Stomach (tissue), 8 donors: ENCODE measurements at regions not wholly inside any gene's neighbourhood (a gene's known extent, or its start where the extent isn't known, plus 50 kb on each side); places are given as distances from the start of the nearest gene placed in this dataset.

Source experiments
- DNase-seq, 2 donors: peaks; one replicate each; pipeline versions ENCODE4 v3.0.0 to v3.0.0-alpha.2; 2013 to 2019
- H3K27ac ChIP-seq, 5 donors: fragments of 200-600 bp in 4 of 5; sonication (generic) in 4 of 5; one replicate each; pipeline ENCODE4 v1.5.1; 2013 to 2019; ENCODE audit warnings: mild to moderate bottlenecking in 1 of 5, moderate library complexity in 1 of 5
- H3K27me3 ChIP-seq, 3 donors: fragments of 200-600 bp; sonication (generic); one replicate each; pipeline ENCODE4 v1.5.1; 2017 to 2019; ENCODE audit warnings: mixed run types in 1 of 3
- H3K36me3 ChIP-seq, 4 donors: fragments of 200-600 bp; sonication (generic); 1 replicate in 3 of 4; 2 replicates in 1 of 4; pipeline ENCODE4 v1.5.1; 2016 to 2019
- H3K4me1 ChIP-seq, 4 donors: fragments of 200-600 bp; sonication (generic); one replicate each; pipeline ENCODE4 v1.5.1; 2016 to 2019
- H3K4me3 ChIP-seq, 4 donors: fragments of 200-600 bp; sonication (generic) in 3 of 4; one replicate each; pipeline ENCODE4 v1.5.1; 2016 to 2019; ENCODE audit warnings: mild to moderate bottlenecking in 1 of 4
- H3K9me3 ChIP-seq, 4 donors: fragments of 200-600 bp; sonication (generic); one replicate each; pipeline ENCODE4 v1.5.1; 2016 to 2019
- EP300 ChIP-seq: sonication (generic); formaldehyde crosslinking; IDR thresholded peaks from one replicate; pipeline ENCODE4 v1.6.1; 2017; ENCODE audit warnings: antibody characterized with exemption
- POLR2A ChIP-seq, 4 donors: fragments of 450-650 bp; IDR thresholded peaks; one replicate each; pipeline ENCODE4 v1.6.1; 2016; ENCODE audit warnings: antibody characterized with exemption in 4 of 4, control low read depth in 2 of 4, mild to moderate bottlenecking in 1 of 4, moderate library complexity in 1 of 4
- POLR2AphosphoS5 ChIP-seq, 3 donors: sonication (generic); formaldehyde crosslinking; IDR thresholded peaks; one replicate each; pipeline ENCODE4 v1.6.1; 2016; ENCODE audit warnings: antibody characterized with exemption in 3 of 3
- WGBS, 5 donors: extraction: QIAGEN DNeasy Blood & Tissue Kit in 3 of 5; methylation state at CpG; one replicate each; pipeline versions ENCODE4 v1.1.5 to v1.1.7; 2013 to 2018; 5-methylcytosine and 5-hydroxymethylcytosine counted together
- intact Hi-C: fragments of 100-400 bp; cut with DNase I; formaldehyde crosslinking; loops from one replicate; pipeline ENCODE4 v1.15.1; 2023; ENCODE audit warnings: low total_unique reads
- TF ChIP-seq, protein P1 (sequence below), 7 experiments: fragments of 450-650 bp in 4 of 7; fragments of 200-600 bp in 3 of 7; sonication (generic) in 3 of 7; IDR thresholded peaks; one replicate each; pipeline ENCODE4 v1.5.1; 2016 to 2019; ENCODE audit warnings: antibody characterized with exemption in 7 of 7, control low read depth in 2 of 7, mild to moderate bottlenecking in 1 of 7
- donor health status: healthy with polysubstance abuse.
- donor health status: Bipolar disorder and iron deficiency.
- donor health status: healthy.

DNA sequence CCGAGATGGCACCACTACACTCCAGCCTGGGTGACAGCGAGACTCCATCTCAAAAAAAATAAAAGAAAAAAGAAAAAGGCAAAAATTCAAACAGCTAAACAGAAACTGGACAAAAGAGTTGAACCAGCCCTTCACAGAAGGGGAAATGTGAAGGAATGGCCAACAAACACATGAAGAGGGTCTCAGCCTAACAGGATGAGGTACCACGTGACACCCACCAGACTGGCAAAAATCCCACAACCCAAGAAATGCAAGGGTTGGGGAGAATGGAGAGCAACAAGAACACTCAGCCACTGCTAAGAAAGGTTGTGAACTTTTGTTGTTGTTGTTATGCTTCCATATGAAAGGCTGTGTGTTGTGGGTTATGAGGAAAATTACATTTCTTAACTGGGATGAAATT, 357.7 kb downstream of the PREX1 start:
- Histone ChIP-seq H3K4me3 (no peak overlapping the region), H3K27me3 (peaks cover 0 to 36% (median 0%) of the 10 kb centered on the region in 3 donors), H3K27ac (no peak overlapping the region), H3K36me3 (no peaks in the 10 kb centered on the region), H3K9me3 (no peaks in the 10 kb centered on the region), H3K4me1 (no peaks in the 10 kb centered on the region)
- TF ChIP-seq, protein P1, sequence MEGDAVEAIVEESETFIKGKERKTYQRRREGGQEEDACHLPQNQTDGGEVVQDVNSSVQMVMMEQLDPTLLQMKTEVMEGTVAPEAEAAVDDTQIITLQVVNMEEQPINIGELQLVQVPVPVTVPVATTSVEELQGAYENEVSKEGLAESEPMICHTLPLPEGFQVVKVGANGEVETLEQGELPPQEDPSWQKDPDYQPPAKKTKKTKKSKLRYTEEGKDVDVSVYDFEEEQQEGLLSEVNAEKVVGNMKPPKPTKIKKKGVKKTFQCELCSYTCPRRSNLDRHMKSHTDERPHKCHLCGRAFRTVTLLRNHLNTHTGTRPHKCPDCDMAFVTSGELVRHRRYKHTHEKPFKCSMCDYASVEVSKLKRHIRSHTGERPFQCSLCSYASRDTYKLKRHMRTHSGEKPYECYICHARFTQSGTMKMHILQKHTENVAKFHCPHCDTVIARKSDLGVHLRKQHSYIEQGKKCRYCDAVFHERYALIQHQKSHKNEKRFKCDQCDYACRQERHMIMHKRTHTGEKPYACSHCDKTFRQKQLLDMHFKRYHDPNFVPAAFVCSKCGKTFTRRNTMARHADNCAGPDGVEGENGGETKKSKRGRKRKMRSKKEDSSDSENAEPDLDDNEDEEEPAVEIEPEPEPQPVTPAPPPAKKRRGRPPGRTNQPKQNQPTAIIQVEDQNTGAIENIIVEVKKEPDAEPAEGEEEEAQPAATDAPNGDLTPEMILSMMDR (IDR thresholded peaks at IDR 0.05), result no peak
- intact Hi-C loops, result no loop called here
- DNase-seq, result no peak
- WGBS, 5 donors, result 77 to 93% (median 85%) methylated on average over 3 of the region's 3 CpGs

DNA sequence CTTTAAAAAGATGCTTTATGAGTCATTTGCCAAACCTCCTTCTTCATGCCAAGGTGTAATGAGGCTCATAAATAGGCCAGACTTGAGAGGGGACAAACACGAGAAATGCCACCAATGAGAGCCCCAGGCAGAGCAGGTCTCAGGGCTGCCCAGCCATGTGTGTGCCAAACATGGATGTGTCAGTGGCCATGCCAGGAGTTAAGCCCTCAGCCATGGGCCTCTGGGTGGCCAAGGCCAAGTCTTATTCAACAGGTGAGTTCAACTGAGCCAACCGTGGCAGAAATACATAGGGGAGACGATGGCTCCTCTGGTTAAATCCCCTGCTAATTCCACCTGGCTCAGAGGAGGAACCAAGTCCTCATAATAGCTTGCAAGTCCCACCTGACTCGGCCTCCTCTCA, 358.8 kb downstream of the PREX1 start:
- Histone ChIP-seq H3K27me3 (peaks cover 0 to 25% (median 0%) of the 10 kb centered on the region in 3 donors), H3K27ac (no peak overlapping the region), H3K4me1 (peaks cover 0 to 4% (median 0%) of the 10 kb centered on the region in 4 donors), H3K9me3 (no peaks in the 10 kb centered on the region), H3K36me3 (no peaks in the 10 kb centered on the region), H3K4me3 (no peak overlapping the region)
- intact Hi-C loops, result no loop called here
- no peak for DNase-seq
- TF ChIP-seq POLR2AphosphoS5 (IDR thresholded peaks at IDR 0.05), result no peak
- TF ChIP-seq EP300, result no peak
- no peak for TF ChIP-seq POLR2A (IDR thresholded peaks at IDR 0.05)
- TF ChIP-seq, protein P1 (IDR thresholded peaks at IDR 0.05), result no peak
- 80 to 100% (median 88%) methylated on average over 3 to 4 of the region's 4 CpGs for WGBS, 5 donors

- no peak for TF ChIP-seq POLR2AphosphoS5 (IDR thresholded peaks at IDR 0.05)
- no peak for TF ChIP-seq EP300
- no peak for TF ChIP-seq POLR2A (IDR thresholded peaks at IDR 0.05)
- TF ChIP-seq, protein P1 (IDR thresholded peaks at IDR 0.05), result no peak
- WGBS, 5 donors, result 73 to 93% (median 84%) methylated on average over 5 of the region's 5 CpGs
- intact Hi-C loops, result no loop called here
These were observed 359.2 kb downstream of the PREX1 start for GRCh38 chr20:48468571-48468970.

GRCh38 chr20:48467622-48468021, 360.2 kb downstream of the PREX1 start:
- 77 to 100% (median 89%) methylated on average over 2 of the region's 2 CpGs for WGBS, 5 donors
- H3K36me3 ChIP-seq, result no peaks in the 10 kb centered on the region
- peak in 1 of 2 donors; percentile 32 for DNase-seq

More at GRCh38 chr20:48468571-48468970, 359.2 kb downstream of the PREX1 start:
- H3K4me3 ChIP-seq, result no peak overlapping the region
- H3K27me3 ChIP-seq, result peaks cover 0 to 21% (median 0%) of the 10 kb centered on the region in 3 donors
- peaks cover 0 to 8% (median 0%) of the 10 kb centered on the region in 4 donors for H3K4me1 ChIP-seq
- no peak overlapping the region for H3K27ac ChIP-seq
- no peaks in the 10 kb centered on the region for H3K9me3 ChIP-seq
- no peak for DNase-seq
- H3K36me3 ChIP-seq, result no peaks in the 10 kb centered on the region

More at GRCh38 chr20:48467622-48468021, 360.2 kb downstream of the PREX1 start:
- H3K9me3 ChIP-seq, result no peaks in the 10 kb centered on the region
- H3K4me1 ChIP-seq, result peaks cover 0 to 11% (median 0%) of the 10 kb centered on the region in 4 donors
- intact Hi-C loops, result no loop called here
- TF ChIP-seq POLR2AphosphoS5 (IDR thresholded peaks at IDR 0.05), result no peak
- TF ChIP-seq EP300, result no peak
- TF ChIP-seq, protein P1 (IDR thresholded peaks at IDR 0.05), result no peak
- TF ChIP-seq POLR2A (IDR thresholded peaks at IDR 0.05), result no peak
- no peak overlapping the region for H3K4me3 ChIP-seq
- H3K27me3 ChIP-seq, result peaks cover 0 to 13% (median 0%) of the 10 kb centered on the region in 3 donors
- H3K27ac ChIP-seq, result no peak overlapping the region
